ENCODE measurements at regions not wholly inside any gene's neighbourhood (a gene's known extent, or its start where the extent isn't known, plus 50 kb on each side); places are given as distances from the start of the nearest gene placed in this dataset.

DNA sequence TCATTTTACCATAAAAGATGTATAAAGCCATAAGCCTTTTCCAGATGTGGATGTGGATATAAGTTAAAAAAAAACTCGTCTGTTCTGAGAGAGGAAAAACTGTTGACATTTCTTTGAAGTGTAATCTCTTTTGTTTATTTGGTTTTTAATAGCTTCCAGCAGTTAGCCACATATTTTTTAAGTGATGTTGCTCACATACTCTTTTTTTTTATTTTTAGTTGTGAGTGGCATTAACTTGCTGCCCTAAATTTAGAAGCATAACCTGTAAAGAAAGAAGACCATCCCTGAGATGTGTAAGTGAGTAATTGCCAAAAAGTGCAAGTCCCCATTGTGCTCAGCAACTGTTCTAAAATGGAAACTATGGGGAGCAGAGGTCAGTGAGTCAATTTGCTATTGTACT, 415.9 kb upstream of the MDFIC2 start:
- TF ChIP-seq CTCF (IDR thresholded peaks at IDR 0.05; ENCODE audit: low read depth, low read length, missing input control) (no peak), YY1 (IDR thresholded peaks at IDR 0.05) (no peak), REST (IDR thresholded peaks at IDR 0.05) (no peak), FOXA2 (IDR thresholded peaks at IDR 0.05) (no peak), RAD21 (IDR thresholded peaks at IDR 0.05) (no peak), TAF1 (conservative IDR thresholded peaks at IDR 0.05) (no peak), EGR1 (IDR thresholded peaks at IDR 0.05; ENCODE audit: low read depth in 2 of 2) (no peak), JUND (IDR thresholded peaks at IDR 0.05) (no peak)
- TF ChIP-seq, protein P1, sequence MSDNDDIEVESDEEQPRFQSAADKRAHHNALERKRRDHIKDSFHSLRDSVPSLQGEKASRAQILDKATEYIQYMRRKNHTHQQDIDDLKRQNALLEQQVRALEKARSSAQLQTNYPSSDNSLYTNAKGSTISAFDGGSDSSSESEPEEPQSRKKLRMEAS (IDR thresholded peaks at IDR 0.05), result no peak

Measured in liver (tissue), 3 donors.